Esophagus muscularis mucosa (tissue), 4 donors: ENCODE measurements at regions not wholly inside any gene's neighbourhood (a gene's known extent, or its start where the extent isn't known, plus 50 kb on each side); places are given as distances from the start of the nearest gene placed in this dataset.

ENCODE experiments used
- EP300 ChIP-seq: sonication (generic); formaldehyde crosslinking; IDR thresholded peaks from one replicate; pipeline ENCODE4 v1.6.1; 2017; ENCODE audit warnings: antibody characterized with exemption
- POLR2A ChIP-seq: fragments of 450-650 bp; IDR thresholded peaks from one replicate; pipeline ENCODE4 v1.6.1; 2017; ENCODE audit warnings: antibody characterized with exemption, moderate library complexity, mild to moderate bottlenecking, low read depth
- POLR2AphosphoS5 ChIP-seq, 2 donors: sonication (generic); formaldehyde crosslinking; IDR thresholded peaks; one replicate each; pipeline ENCODE4 v1.6.1; 2017; ENCODE audit warnings: antibody characterized with exemption in 2 of 2
- TF ChIP-seq, protein P1 (sequence below), 3 experiments: fragments of 200-600 bp in 2 of 3; fragments of 450-650 bp in 1 of 3; sonication (generic) in 2 of 3; IDR thresholded peaks; one replicate each; pipeline ENCODE4 v1.5.1; 2017 to 2019; ENCODE audit warnings: antibody characterized with exemption in 3 of 3, mild to moderate bottlenecking in 2 of 3, moderate library complexity in 1 of 3

DNA sequence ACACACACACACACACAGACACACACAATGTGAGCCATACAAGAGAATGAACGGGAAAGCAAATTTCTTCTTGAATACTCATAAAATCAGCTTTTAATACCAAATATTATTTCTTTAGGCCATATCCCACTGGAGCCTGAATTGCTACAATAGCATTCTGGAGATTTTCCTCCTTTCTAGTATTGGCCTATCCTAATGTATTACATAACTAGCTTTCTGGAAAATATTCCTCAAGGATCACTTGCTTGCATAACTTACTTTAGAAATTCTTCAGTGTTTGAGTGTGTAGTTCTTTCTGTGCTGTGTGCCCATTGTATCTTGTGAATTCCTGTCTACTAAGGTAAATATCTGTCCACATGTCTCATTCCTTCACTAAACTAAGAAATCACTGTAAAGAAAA, 351.0 kb upstream of the MCTP2 start:
- TF ChIP-seq, protein P1, sequence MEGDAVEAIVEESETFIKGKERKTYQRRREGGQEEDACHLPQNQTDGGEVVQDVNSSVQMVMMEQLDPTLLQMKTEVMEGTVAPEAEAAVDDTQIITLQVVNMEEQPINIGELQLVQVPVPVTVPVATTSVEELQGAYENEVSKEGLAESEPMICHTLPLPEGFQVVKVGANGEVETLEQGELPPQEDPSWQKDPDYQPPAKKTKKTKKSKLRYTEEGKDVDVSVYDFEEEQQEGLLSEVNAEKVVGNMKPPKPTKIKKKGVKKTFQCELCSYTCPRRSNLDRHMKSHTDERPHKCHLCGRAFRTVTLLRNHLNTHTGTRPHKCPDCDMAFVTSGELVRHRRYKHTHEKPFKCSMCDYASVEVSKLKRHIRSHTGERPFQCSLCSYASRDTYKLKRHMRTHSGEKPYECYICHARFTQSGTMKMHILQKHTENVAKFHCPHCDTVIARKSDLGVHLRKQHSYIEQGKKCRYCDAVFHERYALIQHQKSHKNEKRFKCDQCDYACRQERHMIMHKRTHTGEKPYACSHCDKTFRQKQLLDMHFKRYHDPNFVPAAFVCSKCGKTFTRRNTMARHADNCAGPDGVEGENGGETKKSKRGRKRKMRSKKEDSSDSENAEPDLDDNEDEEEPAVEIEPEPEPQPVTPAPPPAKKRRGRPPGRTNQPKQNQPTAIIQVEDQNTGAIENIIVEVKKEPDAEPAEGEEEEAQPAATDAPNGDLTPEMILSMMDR (IDR thresholded peaks at IDR 0.05) = no peak
- no peak for TF ChIP-seq POLR2A
- TF ChIP-seq EP300 = no peak
- no peak for TF ChIP-seq POLR2AphosphoS5 (IDR thresholded peaks at IDR 0.05)
